PC-3 (cell line): ENCODE measurements at regions not wholly inside any gene's neighbourhood (a gene's known extent, or its start where the extent isn't known, plus 50 kb on each side); places are given as distances from the start of the nearest gene placed in this dataset.
A peak's percentile ranks its signal among the peaks of the same experiment; 100 is the strongest.

Experiments
- ATAC-seq: fragments of 200-7000 bp; cut with Tn5 transposase; 2 replicates; pipeline ENCODE4 v1.9.1; 2020; ENCODE audit warnings: mild to moderate bottlenecking, moderate library complexity
- BruUV-seq: library from RNA; stranded (reverse); fragments of 400-500 nt; replicated peaks from 2 replicates; lab custom pipeline; 2021; lab: Mats Ljungman, UMichigan
- CTCF ChIA-PET: fragments of 300-600 bp; sonication (Branson Sonifier 250); formaldehyde crosslinking; loops from one replicate; lab custom pipeline; 2022; ENCODE audit warnings: antibody characterized with exemption; lab: Charles Lee
- POLR2A ChIA-PET: fragments of 300-600 bp; sonication (Branson Sonifier 250); formaldehyde crosslinking; loops from one replicate; lab custom pipeline; 2022; ENCODE audit warnings: antibody characterized with exemption; ENCODE audit not compliant: unreplicated experiment; lab: Charles Lee
- DNase-seq: peaks from one replicate; pipeline ENCODE4 v3.0.0-alpha.2; 2015
- H2AFZ ChIP-seq: fragments of 300-600 bp; sonication (generic); 2 replicates; pipeline ENCODE4 v1.6.0; 2016; ENCODE audit warnings: antibody characterized with exemption, low read length
- H3F3A ChIP-seq: fragments of 300-600 bp; sonication (generic); one replicate; pipeline ENCODE4 v1.6.0; 2017; ENCODE audit warnings: antibody characterized with exemption, low read length, control low read depth, mild to moderate bottlenecking; ENCODE audit not compliant: unreplicated experiment
- H3K27ac ChIP-seq: fragments of 300-600 bp; sonication (generic); 2 replicates; pipeline ENCODE4 v1.5.1; 2016; ENCODE audit warnings: mild to moderate bottlenecking, low read length
- H3K27me3 ChIP-seq: fragments of 300-600 bp; sonication (generic); 2 replicates; pipeline ENCODE4 v1.6.1; 2016; ENCODE audit warnings: low read length, mixed read lengths
- H3K36me3 ChIP-seq: fragments of 300-600 bp; sonication (generic); 2 replicates; pipeline ENCODE4 v1.6.1; 2016; ENCODE audit warnings: low read depth, mixed run types, low read length, mixed read lengths
- H3K4me1 ChIP-seq: fragments of 300-600 bp; sonication (generic); 2 replicates; pipeline ENCODE4 v1.5.1; 2016; ENCODE audit warnings: low read length; ENCODE audit not compliant: insufficient read depth
- H3K4me2 ChIP-seq: fragments of 300-600 bp; sonication (generic); 2 replicates; pipeline ENCODE4 v1.6.0; 2016; ENCODE audit warnings: low read length
- H3K4me3 ChIP-seq: fragments of 300-600 bp; sonication (generic); 2 replicates; pipeline ENCODE4 v1.5.1; 2016; ENCODE audit warnings: mild to moderate bottlenecking, low read length, mixed read lengths
- H3K79me2 ChIP-seq: fragments of 300-600 bp; sonication (generic); 2 replicates; pipeline ENCODE4 v1.6.1; 2017; ENCODE audit warnings: low read length, mixed read lengths
- H3K9ac ChIP-seq: fragments of 300-600 bp; sonication (generic); 2 replicates; pipeline ENCODE4 v1.6.0; 2016; ENCODE audit warnings: mild to moderate bottlenecking, low read length
- H3K9me2 ChIP-seq: fragments of 300-600 bp; sonication (generic); replicated peaks from 2 replicates; pipeline ENCODE4 v1.6.1; 2016; ENCODE audit warnings: mixed run types, low read length, mixed read lengths
- H3K9me3 ChIP-seq: fragments of 300-600 bp; sonication (generic); 2 replicates; pipeline ENCODE4 v1.6.1; 2016; ENCODE audit warnings: low read length, mixed read lengths
- H4K20me1 ChIP-seq: fragments of 300-600 bp; sonication (generic); 2 replicates; pipeline ENCODE4 v1.6.1; 2016; ENCODE audit warnings: low read length, mixed read lengths
- CTCF ChIP-seq: fragments of 300-600 bp; sonication (generic); conservative IDR thresholded peaks from 2 replicates; pipeline ENCODE4 v1.5.1; 2017; ENCODE audit warnings: antibody characterized with exemption, low read depth, mild to moderate bottlenecking, low read length
- EZH2 ChIP-seq: fragments of 300-600 bp; sonication (generic); IDR thresholded peaks from one replicate; pipeline ENCODE4 v1.6.1; 2017; ENCODE audit warnings: antibody characterized with exemption, mild to moderate bottlenecking, low read length; ENCODE audit not compliant: unreplicated experiment
- EZH2phosphoT487 ChIP-seq: fragments of 300-600 bp; sonication (generic); IDR thresholded peaks from 2 replicates; pipeline ENCODE4 v1.6.1; 2018; ENCODE audit warnings: mild to moderate bottlenecking, antibody characterized with exemption, low read length, borderline replicate concordance
- intact Hi-C: fragments of 100-400 bp; cut with micrococcal nuclease; formaldehyde crosslinking; loops from 2 replicates; pipeline ENCODE4 v1.9.0; 2023

- no peak overlapping the region for H3K4me2 ChIP-seq
- H3K79me2 ChIP-seq = no peaks in the 10 kb centered on the region
- peaks cover 24% of the 10 kb centered on the region for H3K9me3 ChIP-seq
- ATAC-seq (no peak), DNase-seq (no peak)
- POLR2A ChIA-PET = no interaction called here
- CTCF ChIA-PET = interaction anchor here (0.6 kb wide), 1 partner anchor 390 kb away, joined by 5 read pairs; no protein-coding TSS in a partner anchor
- H3F3A ChIP-seq = no peaks in the 10 kb centered on the region
- H3K27ac ChIP-seq = no peak overlapping the region
- intact Hi-C loops = no loop called here
- H3K27me3 ChIP-seq = no peaks in the 10 kb centered on the region
- H2AFZ ChIP-seq = no peak overlapping the region
- no peak overlapping the region for H3K9ac ChIP-seq
- H3K4me3 ChIP-seq = no peak overlapping the region
- H4K20me1 ChIP-seq = no peaks in the 10 kb centered on the region
- no TSS peak for BruUV-seq
- no peaks in the 10 kb centered on the region for H3K4me1 ChIP-seq
- H3K36me3 ChIP-seq = no peaks in the 10 kb centered on the region
- TF ChIP-seq CTCF (no peak), EZH2phosphoT487 (no peak), EZH2 (no peak)
- no peaks in the 10 kb centered on the region for H3K9me2 ChIP-seq
Measured at GRCh38 chr14:62432955-62433354, 612.3 kb downstream of the KCNH5 start.

GRCh38 chr14:62436261-62436660 lies 609.0 kb downstream of the KCNH5 start:
- H4K20me1 ChIP-seq = no peaks in the 10 kb centered on the region
- ChIA-PET POLR2A (no interaction called here), CTCF (no interaction called here)
- H3K4me2 ChIP-seq = no peak overlapping the region
- no peak overlapping the region for H3K27ac ChIP-seq
- DNase-seq (peak; percentile 24), ATAC-seq (0 out of 2 replicates have a peak, but pooled peaks have one; percentile 24)
- BruUV-seq = no TSS peak
- H3K79me2 ChIP-seq = no peaks in the 10 kb centered on the region
- no peak overlapping the region for H2AFZ ChIP-seq
- H3K36me3 ChIP-seq = no peaks in the 10 kb centered on the region
- peaks cover 19% of the 10 kb centered on the region for H3K9me3 ChIP-seq
- intact Hi-C loops = no loop called here
- H3K27me3 ChIP-seq = no peaks in the 10 kb centered on the region
- H3K9me2 ChIP-seq = no peaks in the 10 kb centered on the region
- H3K4me3 ChIP-seq = no peak overlapping the region
- H3K9ac ChIP-seq = no peak overlapping the region
- H3K4me1 ChIP-seq = no peaks in the 10 kb centered on the region
- H3F3A ChIP-seq = no peaks in the 10 kb centered on the region
- TF ChIP-seq CTCF (no peak), EZH2 (no peak), EZH2phosphoT487 (no peak)

- CTCF ChIA-PET = no interaction called here
- Histone ChIP-seq H3K4me1 (no peaks in the 10 kb centered on the region), H4K20me1 (no peaks in the 10 kb centered on the region), H3K4me3 (no peak overlapping the region), H3F3A (no peaks in the 10 kb centered on the region), H2AFZ (no peak overlapping the region), H3K4me2 (no peak overlapping the region), H3K36me3 (no peaks in the 10 kb centered on the region), H3K9me3 (no peaks in the 10 kb centered on the region), H3K9me2 (no peaks in the 10 kb centered on the region), H3K27ac (no peak overlapping the region), H3K27me3 (no peaks in the 10 kb centered on the region), H3K79me2 (no peaks in the 10 kb centered on the region), H3K9ac (no peak overlapping the region)
- no TSS peak for BruUV-seq
- TF ChIP-seq EZH2phosphoT487 (no peak), EZH2 (no peak), CTCF (no peak)
- DNase-seq (no peak), ATAC-seq (no peak)
- intact Hi-C loops = no loop called here
- POLR2A ChIA-PET = no interaction called here
Measured at GRCh38 chr14:62439210-62439609, 606.0 kb downstream of the KCNH5 start.
